ENCODE measurements at regions not wholly inside any gene's neighbourhood (a gene's known extent, or its start where the extent isn't known, plus 50 kb on each side); places are given as distances from the start of the nearest gene placed in this dataset.

- Mint-ChIP-seq H3K36me3 (ENCODE audit: insufficient read depth in 1 of 3, low read depth in 3 of 3) (peaks cover 48 to 84% (median 65%) of the 10 kb centered on the region in 3 experiments), H3K27ac (peak overlapping the region in 2 of 3 experiments; percentile 15 to 91; a peak in 3 of 7 replicates), H3K4me1 (peaks cover 32 to 39% of the 10 kb centered on the region in 2 experiments), H3K27me3 (ENCODE audit: low read depth) (peaks cover 6% of the 10 kb centered on the region), H3K4me3 (no peak overlapping the region), H3K9me3 (peaks cover 70 to 77% of the 10 kb centered on the region in 2 experiments)
- Histone ChIP-seq H3K4ac (ENCODE audit: low read depth, low read length) (no peak overlapping the region), H2AFZ (ENCODE audit: low read length) (no peak overlapping the region), H2BK20ac (ENCODE audit: low read depth, low read length, poor library complexity, severe bottlenecking) (no peak overlapping the region), H4K8ac (replicated peaks; ENCODE audit: insufficient read length, low read depth, low read length) (no peak overlapping the region), H3K4me2 (ENCODE audit: insufficient read depth, insufficient read length, low read length) (no peak overlapping the region), H3K27ac (ENCODE audit: insufficient read length, low read depth, low read length) (no peak overlapping the region), H4K91ac (ENCODE audit: insufficient read length, low read depth, low read length) (no peak overlapping the region), H3K79me1 (ENCODE audit: insufficient read depth, low read depth, low read length, poor library complexity, severe bottlenecking) (no peaks in the 10 kb centered on the region), H3K79me2 (ENCODE audit: insufficient read depth, low read length) (no peaks in the 10 kb centered on the region), H3K18ac (ENCODE audit: insufficient read length, low read depth, low read length) (no peak overlapping the region), H3K23me2 (ENCODE audit: insufficient read length, low read depth, low read length, poor library complexity, severe bottlenecking) (no peaks in the 10 kb centered on the region), H3K23ac (ENCODE audit: insufficient read length, low read depth, low read length) (no peak overlapping the region), H4K5ac (ENCODE audit: insufficient read length, low read depth, low read length) (no peak overlapping the region), H3K9ac (ENCODE audit: extremely low read depth, insufficient read length, low read length) (no peak overlapping the region), H3K27me3 (ENCODE audit: insufficient read depth, low read length) (no peaks in the 10 kb centered on the region), H2BK120ac (ENCODE audit: low read depth, low read length, poor library complexity, severe bottlenecking) (no peak overlapping the region), H3K56ac (ENCODE audit: insufficient read length, low read depth, low read length) (no peak overlapping the region), H4K20me1 (ENCODE audit: control insufficient read depth, insufficient read depth, insufficient read length) (no peaks in the 10 kb centered on the region), H3K9me3 (ENCODE audit: control insufficient read depth, low read depth, low read length) (no peaks in the 10 kb centered on the region), H3K4me1 (ENCODE audit: insufficient read depth, low read length) (no peaks in the 10 kb centered on the region), H2BK15ac (ENCODE audit: low read depth, low read length) (no peak overlapping the region), H2BK12ac (ENCODE audit: insufficient read length, low read depth, low read length) (no peak overlapping the region), H3T11ph (ENCODE audit: low read length) (no peak overlapping the region), H2AK5ac (ENCODE audit: insufficient read length, low read length) (no peak overlapping the region), H3K14ac (ENCODE audit: insufficient read depth, low read length) (no peak overlapping the region), H2BK5ac (ENCODE audit: insufficient read length, low read length) (no peak overlapping the region)
- no CpG with 5 or more reads among the region's 2 CpGs for WGBS (ENCODE audit: extremely low coverage, insufficient read length, low lambda C conversion rate)
- DNase-seq = no peak
- TF ChIP-seq CTCF (conservative IDR thresholded peaks at IDR 0.05) = no peak
Observed at GRCh38 chr3:78322780-78323179, 1282.9 kb downstream of the ROBO2 start.
